SK-N-SH (cell line): ENCODE measurements at regions not wholly inside any gene's neighbourhood (a gene's known extent, or its start where the extent isn't known, plus 50 kb on each side); places are given as distances from the start of the nearest gene placed in this dataset.

Experiments used
- CTCF ChIA-PET: fragments of 300-600, 350-600 bp; formaldehyde crosslinking; extraction: SDS; loops from one replicate; lab custom pipeline; 2021; lab: Yijun Ruan, JAX
- POLR2A ChIA-PET: fragments of 350-600 bp; sonication (Branson Sonifier 250); formaldehyde crosslinking; extraction: SDS; loops from one replicate; lab custom pipeline; 2020; ENCODE audit warnings: antibody characterized with exemption, inconsistent platforms; lab: Yijun Ruan, JAX
- DNase-seq: peaks from one replicate; pipeline ENCODE4 v3.0.0; 2012
- H2AFZ ChIP-seq: fragments of 200-600 bp; sonication (generic); 2 replicates; pipeline ENCODE4 v1.8.1; 2016; ENCODE audit warnings: antibody characterized with exemption, mild to moderate bottlenecking, low read depth
- H3F3A ChIP-seq: fragments of 200-600 bp; sonication (generic); replicated peaks from 2 replicates; pipeline ENCODE3; 2016; ENCODE audit warnings: antibody characterized with exemption, mild to moderate bottlenecking; ENCODE audit not compliant: insufficient read depth
- H3K27ac ChIP-seq, 2 experiments: fragments of 200-500 bp in 1 of 2; fragments of 200-600 bp in 1 of 2; sonication (Bioruptor generic) in 1 of 2; sonication (generic), shearing (Covaris generic) in 1 of 2; 2 replicates each; pipeline versions ENCODE4 v1.5.1 to v1.6.1; 2014 to 2016; ENCODE audit warnings: low read depth in 2 of 2, inconsistent platforms in 1 of 2, low read length in 1 of 2, mild to moderate bottlenecking in 1 of 2, mixed read lengths in 1 of 2
- H3K27me3 ChIP-seq: fragments of 200-600 bp; sonication (generic), shearing (Covaris generic); 2 replicates; pipeline ENCODE4 v1.6.1; 2016; ENCODE audit warnings: mixed run types; ENCODE audit not compliant: insufficient read depth
- H3K36me3 ChIP-seq, 2 experiments: fragments of 200-500 bp in 1 of 2; fragments of 200-600 bp in 1 of 2; sonication (Bioruptor generic) in 1 of 2; sonication (generic) in 1 of 2; replicated peaks in 1 of 2; 2 replicates each; pipeline versions ENCODE3 to v1.5.1; 2014 to 2016; ENCODE audit warnings: low read length in 1 of 2, mild to moderate bottlenecking in 1 of 2; ENCODE audit not compliant: insufficient read depth in 2 of 2, control insufficient read depth in 1 of 2
- H3K4me1 ChIP-seq, 2 experiments: fragments of 200-500 bp in 1 of 2; fragments of 200-600 bp in 1 of 2; sonication (Bioruptor generic) in 1 of 2; sonication (generic), shearing (Covaris generic) in 1 of 2; 2 replicates each; pipeline versions ENCODE4 v1.5.1 to v1.6.1; 2014 to 2016; ENCODE audit warnings: low read depth in 1 of 2, low read length in 1 of 2, mixed run types in 1 of 2; ENCODE audit not compliant: insufficient read depth in 2 of 2, control insufficient read depth in 1 of 2
- H3K4me2 ChIP-seq: fragments of 200-600 bp; sonication (generic), shearing (Covaris generic); 2 replicates; pipeline ENCODE4 v1.6.1; 2017; ENCODE audit warnings: mixed run types
- H3K4me3 ChIP-seq, 2 experiments: fragments of 200-500 bp in 1 of 2; fragments of 200-600 bp in 1 of 2; sonication (Bioruptor generic) in 1 of 2; sonication (generic), shearing (Covaris generic) in 1 of 2; 2 replicates each; pipeline versions ENCODE4 v1.5.1 to v1.8.1; 2014 to 2016; ENCODE audit warnings: low read depth in 2 of 2, inconsistent platforms in 1 of 2, low read length in 1 of 2, mild to moderate bottlenecking in 1 of 2, mixed read lengths in 1 of 2, moderate library complexity in 1 of 2
- H3K79me2 ChIP-seq: fragments of 200-600 bp; sonication (generic); 2 replicates; pipeline ENCODE4 v1.8.1; 2017; ENCODE audit warnings: mild to moderate bottlenecking; ENCODE audit not compliant: insufficient read depth
- H3K9ac ChIP-seq: fragments of 200-600 bp; sonication (generic); 2 replicates; pipeline ENCODE4 v1.6.1; 2017; ENCODE audit warnings: mixed run types
- H3K9me2 ChIP-seq: fragments of 200-600 bp; sonication (generic); 2 replicates; pipeline ENCODE4 v1.6.1; 2017; ENCODE audit warnings: mixed run types
- H3K9me3 ChIP-seq: fragments of 200-600 bp; sonication (generic); 2 replicates; pipeline ENCODE4 v1.6.1; 2017; ENCODE audit warnings: mixed run types, mild to moderate bottlenecking, moderate library complexity
- H4K20me1 ChIP-seq: fragments of 200-600 bp; sonication (generic); 2 replicates; pipeline ENCODE4 v1.6.1; 2017; ENCODE audit warnings: mild to moderate bottlenecking, mixed run types; ENCODE audit not compliant: insufficient read depth
- ELF1 ChIP-seq: IDR thresholded peaks from 2 replicates; pipeline ENCODE4 v1.4.0; 2012
- EP300 ChIP-seq, 2 experiments: IDR thresholded peaks; 2 replicates each; pipeline versions ENCODE4 v1.4.0 to v1.6.1; 2012; ENCODE audit warnings: borderline replicate concordance in 1 of 2, low read depth in 1 of 2, low read length in 1 of 2
- EZH2phosphoT487 ChIP-seq: fragments of 200-600 bp; sonication (generic); IDR thresholded peaks from 2 replicates; pipeline ENCODE4 v1.6.1; 2017; ENCODE audit warnings: low read depth, mixed run types, mild to moderate bottlenecking, antibody characterized with exemption, moderate library complexity, borderline replicate concordance
- FOSL2 ChIP-seq: IDR thresholded peaks from 2 replicates; pipeline ENCODE4 v1.4.0; 2012; ENCODE audit warnings: low read depth, mild to moderate bottlenecking, moderate library complexity, borderline replicate concordance
- FOXJ3 ChIP-seq: sonication (generic); formaldehyde crosslinking; IDR thresholded peaks from 2 replicates; pipeline ENCODE4 v1.5.1; 2020; ENCODE audit warnings: mild to moderate bottlenecking, missing genetic modification reagents
- FOXM1 ChIP-seq: IDR thresholded peaks from 2 replicates; pipeline ENCODE4 v1.4.0; 2012; ENCODE audit warnings: low read depth, mild to moderate bottlenecking
- GATA2 ChIP-seq: sonication (generic); formaldehyde crosslinking; IDR thresholded peaks from 2 replicates; pipeline ENCODE4 v1.5.0; 2020; ENCODE audit warnings: mild to moderate bottlenecking, missing genetic modification reagents
- JUND ChIP-seq: IDR thresholded peaks from 2 replicates; pipeline ENCODE4 v1.4.0; 2012
- MEF2A ChIP-seq: IDR thresholded peaks from 2 replicates; pipeline ENCODE4 v1.4.0; 2012; ENCODE audit warnings: low read depth, borderline replicate concordance
- MXI1 ChIP-seq: IDR thresholded peaks from 2 replicates; pipeline ENCODE4 v1.6.1; 2012; ENCODE audit warnings: mild to moderate bottlenecking, low read depth, low read length, improper control_type of control experiment
- POLR2AphosphoS5 ChIP-seq: IDR thresholded peaks from 2 replicates; pipeline ENCODE4 v1.6.1; 2012; ENCODE audit warnings: low read depth, low read length
- RCOR1 ChIP-seq: fragments of 150-350 bp; IDR thresholded peaks from 2 replicates; pipeline ENCODE4 v1.6.1; 2017; ENCODE audit warnings: antibody characterized with exemption, low read length
- RFX5 ChIP-seq: IDR thresholded peaks from 2 replicates; pipeline ENCODE4 v1.6.1; 2012; ENCODE audit warnings: mild to moderate bottlenecking, improper control_type of control experiment, low read length
- TCF12 ChIP-seq: IDR thresholded peaks from 2 replicates; pipeline ENCODE4 v1.4.0; 2012
- TEAD4 ChIP-seq: IDR thresholded peaks from 2 replicates; pipeline ENCODE4 v1.4.0; 2012; ENCODE audit warnings: mild to moderate bottlenecking, borderline replicate concordance; ENCODE audit not compliant: insufficient read depth
- YY1 ChIP-seq: IDR thresholded peaks from 2 replicates; pipeline ENCODE4 v1.4.0; 2012; ENCODE audit warnings: low read depth, mild to moderate bottlenecking
- WGBS: methylation state at CpG from one replicate; pipeline ENCODE4 v1.1.6; 2017; ENCODE audit warnings: low lambda C conversion rate; 5-methylcytosine and 5-hydroxymethylcytosine counted together
- TF ChIP-seq, protein P1 (sequence below): fragments of 150-350 bp; IDR thresholded peaks from 2 replicates; pipeline ENCODE4 v1.6.1; 2017; ENCODE audit warnings: antibody characterized with exemption, low read length, low read depth, borderline replicate concordance
- TF ChIP-seq, protein P2 (sequence below): IDR thresholded peaks from 2 replicates; pipeline ENCODE4 v1.4.0; 2012; ENCODE audit warnings: low read depth
- TF ChIP-seq, protein P3 (sequence below): fragments of 150-350 bp; IDR thresholded peaks from 2 replicates; pipeline ENCODE4 v1.6.1; 2016; ENCODE audit warnings: mild to moderate bottlenecking, low read depth, low read length
- TF ChIP-seq, protein P4 (sequence below): fragments of 200-600 bp; sonication (generic); IDR thresholded peaks from 2 replicates; pipeline ENCODE4 v1.6.1; 2017; ENCODE audit warnings: antibody characterized with exemption, mild to moderate bottlenecking, moderate library complexity

DNA sequence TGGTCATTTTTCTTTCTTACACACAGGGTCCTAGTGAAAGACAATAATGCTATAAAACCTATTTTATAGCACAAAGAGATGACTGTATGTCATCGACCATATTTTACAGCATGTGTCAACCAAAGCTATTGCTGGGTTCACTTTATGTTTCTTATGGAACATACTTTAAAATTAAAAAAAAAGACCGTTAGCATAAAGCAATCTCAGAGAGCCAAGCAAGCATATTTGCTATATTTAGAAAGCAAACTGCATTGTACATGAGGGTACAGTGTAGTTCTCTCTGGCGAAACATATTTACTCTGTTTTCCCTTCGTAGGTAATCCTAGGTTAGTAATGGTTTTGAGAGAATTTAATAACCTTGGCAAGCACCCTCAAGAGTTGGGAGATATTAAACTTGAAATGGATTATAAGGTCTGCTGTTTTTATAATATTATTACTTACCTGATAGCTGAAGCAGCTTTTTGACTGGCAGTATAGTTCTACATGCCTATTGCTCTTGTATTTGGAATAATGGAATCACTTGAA lies 244.2 kb upstream of the POM121L12 start:
- no peak overlapping the region for H3K27ac ChIP-seq
- no peak for DNase-seq
- ChIA-PET POLR2A (no interaction called here), CTCF (interaction anchor here (1.6 kb wide), 1 partner anchor 14 kb away, joined by 3 read pairs; no protein-coding TSS in a partner anchor)
- no peak overlapping the region for H3K4me2 ChIP-seq
- H3K9me3 ChIP-seq, result no peaks in the 10 kb centered on the region
- no peaks in the 10 kb centered on the region for H3K79me2 ChIP-seq
- H4K20me1 ChIP-seq, result no peaks in the 10 kb centered on the region
- no peaks in the 10 kb centered on the region for H3K9me2 ChIP-seq
- no peak overlapping the region for H3K9ac ChIP-seq
- H3K27me3 ChIP-seq, result no peaks in the 10 kb centered on the region
- no peak overlapping the region for H3K4me3 ChIP-seq
- no peak for TF ChIP-seq JUND
- H3K4me1 ChIP-seq, result no peaks in the 10 kb centered on the region
- H2AFZ ChIP-seq, result no peak overlapping the region
- no peaks in the 10 kb centered on the region for H3K36me3 ChIP-seq
- no peaks in the 10 kb centered on the region for H3F3A ChIP-seq
- WGBS, result 18% methylated on average over 4 of the region's 4 CpGs

DNA sequence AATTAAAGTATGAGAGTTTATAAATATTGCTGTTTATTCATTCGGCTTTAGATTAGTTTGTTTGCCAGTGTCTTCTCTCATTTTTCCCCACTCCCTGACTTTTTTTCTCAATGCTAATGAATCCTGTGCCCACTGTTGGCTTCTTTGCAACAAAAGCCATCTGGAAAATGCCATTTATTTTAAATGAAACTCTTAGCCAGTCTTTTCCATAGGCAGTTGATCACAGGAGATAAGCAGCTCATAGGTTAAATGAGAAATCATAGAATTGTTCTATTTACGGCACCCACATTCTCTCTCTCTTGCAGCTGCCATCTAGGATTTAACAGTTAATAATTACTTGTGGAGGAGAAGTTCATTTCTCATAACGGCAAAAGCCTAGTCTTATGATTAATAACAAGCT lies 249.3 kb upstream of the POM121L12 start:
- no peak overlapping the region for H3K9ac ChIP-seq
- H3K4me1 ChIP-seq, result no peaks in the 10 kb centered on the region; a peak in 1 of 4 replicates
- H3K9me2 ChIP-seq, result no peaks in the 10 kb centered on the region
- H3K27me3 ChIP-seq, result no peaks in the 10 kb centered on the region
- H4K20me1 ChIP-seq, result no peaks in the 10 kb centered on the region
- peak; percentile 25 for DNase-seq
- H3K27ac ChIP-seq, result peak overlapping the region in 1 of 2 experiments; percentile 25; a peak in 1 of 4 replicates
- no peak overlapping the region for H2AFZ ChIP-seq
- H3K4me2 ChIP-seq, result no peak overlapping the region
- H3K79me2 ChIP-seq, result no peaks in the 10 kb centered on the region
- ChIA-PET POLR2A (no interaction called here), CTCF (interaction anchor here (0.9 to 2.3 kb wide), 3 partner anchors 10 to 26 kb away, joined by 3 to 6 read pairs (median 3); no protein-coding TSS in a partner anchor)
- no peak overlapping the region for H3K4me3 ChIP-seq
- H3F3A ChIP-seq, result no peaks in the 10 kb centered on the region
- no peaks in the 10 kb centered on the region for H3K36me3 ChIP-seq
- no peaks in the 10 kb centered on the region for H3K9me3 ChIP-seq
- TF ChIP-seq RCOR1 (peak; percentile 68), POLR2AphosphoS5 (no peak), TEAD4 (no peak), YY1 (no peak), MXI1 (peak; percentile 26; the same call in 1 of the 2 replicates), MEF2A (no peak), FOXJ3 (CRISPR knock-in tag) (no peak), EZH2phosphoT487 (no peak), FOSL2 (no peak), TCF12 (no peak), EP300 (IDR thresholded peaks at IDR 0.05; ENCODE audit: borderline replicate concordance in 1 of 2, low read depth in 1 of 2, low read length in 1 of 2) (peak in 1 of 2 experiments; percentile 56; a peak in 2 of 4 replicates), ELF1 (no peak), GATA2 (CRISPR knock-in tag) (peak; percentile 89), RFX5 (no peak), FOXM1 (no peak)
- TF ChIP-seq, protein P1, sequence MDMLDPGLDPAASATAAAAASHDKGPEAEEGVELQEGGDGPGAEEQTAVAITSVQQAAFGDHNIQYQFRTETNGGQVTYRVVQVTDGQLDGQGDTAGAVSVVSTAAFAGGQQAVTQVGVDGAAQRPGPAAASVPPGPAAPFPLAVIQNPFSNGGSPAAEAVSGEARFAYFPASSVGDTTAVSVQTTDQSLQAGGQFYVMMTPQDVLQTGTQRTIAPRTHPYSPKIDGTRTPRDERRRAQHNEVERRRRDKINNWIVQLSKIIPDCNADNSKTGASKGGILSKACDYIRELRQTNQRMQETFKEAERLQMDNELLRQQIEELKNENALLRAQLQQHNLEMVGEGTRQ, result no peak
- TF ChIP-seq, protein P2, sequence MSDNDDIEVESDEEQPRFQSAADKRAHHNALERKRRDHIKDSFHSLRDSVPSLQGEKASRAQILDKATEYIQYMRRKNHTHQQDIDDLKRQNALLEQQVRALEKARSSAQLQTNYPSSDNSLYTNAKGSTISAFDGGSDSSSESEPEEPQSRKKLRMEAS, result no peak
- TF ChIP-seq, protein P3, sequence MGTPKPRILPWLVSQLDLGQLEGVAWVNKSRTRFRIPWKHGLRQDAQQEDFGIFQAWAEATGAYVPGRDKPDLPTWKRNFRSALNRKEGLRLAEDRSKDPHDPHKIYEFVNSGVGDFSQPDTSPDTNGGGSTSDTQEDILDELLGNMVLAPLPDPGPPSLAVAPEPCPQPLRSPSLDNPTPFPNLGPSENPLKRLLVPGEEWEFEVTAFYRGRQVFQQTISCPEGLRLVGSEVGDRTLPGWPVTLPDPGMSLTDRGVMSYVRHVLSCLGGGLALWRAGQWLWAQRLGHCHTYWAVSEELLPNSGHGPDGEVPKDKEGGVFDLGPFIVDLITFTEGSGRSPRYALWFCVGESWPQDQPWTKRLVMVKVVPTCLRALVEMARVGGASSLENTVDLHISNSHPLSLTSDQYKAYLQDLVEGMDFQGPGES, result no peak
- TF ChIP-seq, protein P4, sequence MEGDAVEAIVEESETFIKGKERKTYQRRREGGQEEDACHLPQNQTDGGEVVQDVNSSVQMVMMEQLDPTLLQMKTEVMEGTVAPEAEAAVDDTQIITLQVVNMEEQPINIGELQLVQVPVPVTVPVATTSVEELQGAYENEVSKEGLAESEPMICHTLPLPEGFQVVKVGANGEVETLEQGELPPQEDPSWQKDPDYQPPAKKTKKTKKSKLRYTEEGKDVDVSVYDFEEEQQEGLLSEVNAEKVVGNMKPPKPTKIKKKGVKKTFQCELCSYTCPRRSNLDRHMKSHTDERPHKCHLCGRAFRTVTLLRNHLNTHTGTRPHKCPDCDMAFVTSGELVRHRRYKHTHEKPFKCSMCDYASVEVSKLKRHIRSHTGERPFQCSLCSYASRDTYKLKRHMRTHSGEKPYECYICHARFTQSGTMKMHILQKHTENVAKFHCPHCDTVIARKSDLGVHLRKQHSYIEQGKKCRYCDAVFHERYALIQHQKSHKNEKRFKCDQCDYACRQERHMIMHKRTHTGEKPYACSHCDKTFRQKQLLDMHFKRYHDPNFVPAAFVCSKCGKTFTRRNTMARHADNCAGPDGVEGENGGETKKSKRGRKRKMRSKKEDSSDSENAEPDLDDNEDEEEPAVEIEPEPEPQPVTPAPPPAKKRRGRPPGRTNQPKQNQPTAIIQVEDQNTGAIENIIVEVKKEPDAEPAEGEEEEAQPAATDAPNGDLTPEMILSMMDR, result no peak
- WGBS, result 15% methylated on average over 3 of the region's 3 CpGs
